GM12872 (cell line): ENCODE measurements at regions not wholly inside any gene's neighbourhood (a gene's known extent, or its start where the extent isn't known, plus 50 kb on each side); places are given as distances from the start of the nearest gene placed in this dataset.

ENCODE experiments used
- TF ChIP-seq, protein P1 (sequence below): IDR thresholded peaks from 3 replicates; pipeline ENCODE4 v1.5.1; 2011; ENCODE audit warnings: low read depth, mild to moderate bottlenecking, low read length, moderate library complexity; ENCODE audit not compliant: insufficient read depth

DNA sequence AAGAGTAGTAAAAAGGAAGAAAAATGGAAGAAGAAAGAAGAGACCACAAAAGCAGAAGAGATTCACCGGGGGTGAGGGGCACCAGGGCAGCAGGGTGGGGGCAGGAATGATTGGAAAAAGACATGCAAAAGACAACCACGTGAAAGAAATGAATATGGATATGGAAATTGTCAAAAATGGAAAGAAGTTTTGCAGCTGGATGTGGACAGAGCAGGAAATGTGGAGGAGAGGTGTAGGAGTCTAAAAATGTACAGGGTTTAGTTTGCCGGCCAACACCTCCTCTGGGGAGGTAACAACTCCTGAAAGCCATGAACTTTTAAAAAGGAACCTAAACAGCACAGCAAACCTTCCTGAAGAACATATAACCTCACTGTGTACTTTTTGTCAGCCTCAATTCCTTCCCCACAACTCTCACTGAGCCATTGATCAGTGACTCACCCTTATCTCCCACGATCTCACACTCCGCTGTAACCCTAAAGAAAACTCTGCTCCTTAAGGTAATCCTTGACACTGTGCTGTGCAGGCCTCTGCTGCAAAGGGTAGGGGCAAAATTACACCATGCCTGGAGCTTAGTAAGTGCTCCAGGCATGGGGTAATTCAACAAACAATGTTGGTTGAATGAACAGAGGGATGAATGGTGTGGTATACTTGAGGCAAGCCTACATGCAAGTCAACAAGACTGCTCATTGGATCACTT lies 100.2 kb upstream of the BOC start:
- TF ChIP-seq, protein P1, sequence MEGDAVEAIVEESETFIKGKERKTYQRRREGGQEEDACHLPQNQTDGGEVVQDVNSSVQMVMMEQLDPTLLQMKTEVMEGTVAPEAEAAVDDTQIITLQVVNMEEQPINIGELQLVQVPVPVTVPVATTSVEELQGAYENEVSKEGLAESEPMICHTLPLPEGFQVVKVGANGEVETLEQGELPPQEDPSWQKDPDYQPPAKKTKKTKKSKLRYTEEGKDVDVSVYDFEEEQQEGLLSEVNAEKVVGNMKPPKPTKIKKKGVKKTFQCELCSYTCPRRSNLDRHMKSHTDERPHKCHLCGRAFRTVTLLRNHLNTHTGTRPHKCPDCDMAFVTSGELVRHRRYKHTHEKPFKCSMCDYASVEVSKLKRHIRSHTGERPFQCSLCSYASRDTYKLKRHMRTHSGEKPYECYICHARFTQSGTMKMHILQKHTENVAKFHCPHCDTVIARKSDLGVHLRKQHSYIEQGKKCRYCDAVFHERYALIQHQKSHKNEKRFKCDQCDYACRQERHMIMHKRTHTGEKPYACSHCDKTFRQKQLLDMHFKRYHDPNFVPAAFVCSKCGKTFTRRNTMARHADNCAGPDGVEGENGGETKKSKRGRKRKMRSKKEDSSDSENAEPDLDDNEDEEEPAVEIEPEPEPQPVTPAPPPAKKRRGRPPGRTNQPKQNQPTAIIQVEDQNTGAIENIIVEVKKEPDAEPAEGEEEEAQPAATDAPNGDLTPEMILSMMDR, result no peak

DNA sequence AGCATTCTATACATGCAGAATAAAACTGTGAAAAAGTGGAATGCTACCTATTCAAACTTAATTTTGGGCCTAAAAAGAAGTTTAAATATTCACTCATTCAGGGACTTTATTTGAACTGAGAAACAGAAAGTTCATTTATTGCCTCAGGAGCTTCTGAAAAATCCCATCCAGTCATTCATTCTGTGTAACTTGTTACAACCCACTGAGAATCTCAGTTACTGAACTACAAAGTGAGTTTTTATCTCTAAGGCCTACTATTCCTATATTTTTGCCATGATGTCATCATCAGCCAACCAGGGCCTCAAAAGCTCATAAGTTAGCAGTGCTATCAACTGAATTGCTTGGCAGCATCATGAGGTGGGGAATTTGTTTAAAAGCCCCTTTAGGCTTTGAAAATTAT lies 98.0 kb upstream of the BOC start:
- TF ChIP-seq, protein P1, result no peak

DNA sequence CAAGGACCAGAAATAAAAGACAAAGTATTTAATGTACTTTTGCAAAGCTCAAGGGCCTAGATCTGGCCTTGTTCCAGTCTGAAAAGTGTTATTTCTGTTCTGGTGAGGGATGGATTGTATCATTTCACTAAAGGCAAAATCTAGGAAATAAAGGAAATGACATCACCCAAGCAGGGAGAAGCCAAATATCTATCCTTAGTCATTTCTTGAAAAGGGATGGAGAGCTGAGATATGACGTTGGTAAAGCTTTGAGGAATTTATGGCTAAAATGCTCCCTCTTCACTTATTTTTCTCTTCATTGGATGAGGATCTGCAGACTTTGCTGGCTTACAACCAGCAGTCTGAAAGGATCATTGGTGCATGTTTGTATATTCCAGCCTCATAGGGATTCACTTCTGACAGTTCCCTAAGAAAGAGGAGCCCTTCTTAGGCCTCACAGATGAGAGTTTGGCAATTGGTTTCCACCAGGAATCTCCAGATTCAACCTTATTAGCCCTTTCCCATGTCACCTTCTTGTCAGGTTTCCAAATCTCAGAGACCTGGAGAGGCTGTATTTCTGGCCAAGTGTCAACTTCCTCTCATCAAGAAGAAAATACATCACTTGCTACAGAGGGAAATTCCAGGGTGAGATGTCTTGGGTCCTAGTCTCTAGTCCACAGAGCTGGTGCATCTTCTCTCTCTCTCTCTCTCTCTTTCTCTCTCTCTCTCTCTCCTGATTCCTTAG lies 93.7 kb upstream of the BOC start:
- TF ChIP-seq, protein P1, result no peak

DNA sequence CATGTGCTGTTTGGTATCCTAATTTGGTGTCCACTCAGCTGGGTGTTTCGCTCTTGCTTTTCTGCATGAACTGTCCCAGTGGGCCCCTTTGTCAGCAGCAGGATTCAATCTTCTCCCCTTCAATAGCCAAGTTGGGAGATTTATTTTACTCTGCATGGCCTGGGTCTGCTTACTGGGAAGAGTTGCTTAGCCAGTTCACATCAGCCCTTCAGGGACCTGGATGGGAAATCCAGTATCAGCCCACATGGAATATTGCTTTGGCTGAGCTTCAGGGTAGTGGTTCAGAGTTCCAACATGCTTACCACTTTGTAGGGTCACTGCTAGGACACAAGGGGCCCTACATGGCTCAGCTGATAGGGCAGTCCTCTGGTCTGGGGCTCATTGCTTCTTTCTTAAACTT lies 93.0 kb upstream of the BOC start:
- TF ChIP-seq, protein P1, result no peak

DNA sequence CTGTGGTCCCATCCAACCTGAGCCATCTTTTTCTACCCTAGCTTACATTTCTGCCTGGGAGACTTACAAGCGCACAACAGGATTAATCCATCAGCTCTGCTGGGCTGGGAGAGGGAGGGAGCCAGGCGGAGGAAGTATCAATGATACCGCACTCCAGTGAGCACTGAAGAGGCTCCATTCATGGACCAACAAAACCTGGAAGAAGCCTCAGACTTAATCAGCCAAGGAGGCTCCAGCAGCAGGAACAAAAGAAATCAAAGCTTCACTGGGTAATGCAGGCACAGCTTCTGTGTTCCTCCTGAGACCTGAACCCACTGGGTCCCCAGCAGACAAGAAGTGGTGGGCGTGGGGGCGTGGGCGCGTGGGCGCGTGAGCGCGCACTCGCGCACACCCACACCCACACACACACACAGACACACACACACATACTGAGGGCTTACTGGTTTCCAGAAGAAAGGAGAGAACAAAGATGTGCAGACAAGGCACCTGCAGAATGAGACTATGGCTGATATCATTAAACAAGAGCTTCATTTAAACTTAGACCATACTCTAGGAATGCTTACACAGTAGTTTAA lies 87.0 kb upstream of the BOC start:
- TF ChIP-seq, protein P1, result no peak

DNA sequence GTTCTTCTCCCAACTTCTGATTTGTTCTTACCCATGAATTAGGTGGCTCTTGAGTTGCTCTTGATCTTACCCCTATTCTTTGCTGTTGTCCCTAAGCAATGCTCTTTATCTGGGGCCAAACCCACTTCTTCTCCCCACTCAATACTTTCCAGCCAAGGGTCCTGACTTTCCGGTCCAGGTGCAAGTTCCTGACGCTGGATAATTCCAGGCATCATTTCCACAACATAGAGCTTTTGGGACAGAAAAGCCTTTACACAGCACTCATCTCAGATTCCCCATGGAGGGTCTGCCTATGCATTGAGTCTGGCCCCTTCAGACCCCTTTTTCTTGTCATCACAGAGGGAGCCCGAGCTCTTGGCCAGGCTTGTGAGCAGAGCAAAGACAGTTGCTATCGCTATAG lies 85.4 kb upstream of the BOC start:
- TF ChIP-seq, protein P1, result no peak

DNA sequence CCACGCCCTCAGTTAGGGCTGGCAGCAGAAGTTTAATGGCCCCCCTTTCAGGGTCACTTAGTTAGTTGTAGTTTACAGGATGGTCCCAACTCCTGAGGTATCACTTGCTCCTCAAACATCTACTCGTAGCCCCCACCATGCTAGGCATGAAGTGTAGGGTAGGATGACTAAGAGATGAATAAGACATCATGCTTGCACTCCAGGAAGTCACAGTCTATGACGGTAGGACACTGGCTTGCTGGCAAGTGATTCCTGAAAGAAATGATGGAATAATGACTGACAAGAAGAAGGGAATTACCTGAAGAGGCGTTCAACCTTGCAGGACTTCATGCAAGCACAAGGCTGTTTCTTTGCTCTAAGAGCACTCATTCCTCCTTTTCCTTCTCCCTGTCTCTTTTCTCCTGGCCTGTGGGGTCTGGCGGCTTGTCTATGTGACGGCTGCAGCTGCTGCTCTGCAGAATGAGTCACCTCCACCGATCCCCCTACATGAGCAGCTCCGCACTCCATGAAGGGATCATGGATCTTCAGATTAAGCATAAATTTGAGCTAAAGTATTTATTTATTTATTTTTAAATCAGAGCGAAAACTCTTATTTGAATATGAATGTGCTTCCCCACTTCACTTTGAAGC lies 82.9 kb upstream of the BOC start:
- TF ChIP-seq, protein P1, result no peak
